Activated T-cell treated with anti-CD3 and anti-CD28 coated beads for 4 hours (primary cell): ENCODE measurements at regions not wholly inside any gene's neighbourhood (a gene's known extent, or its start where the extent isn't known, plus 50 kb on each side); places are given as distances from the start of the nearest gene placed in this dataset.

ENCODE experiments used
- DNase-seq: peaks from one replicate; pipeline ENCODE4 v3.0.0-alpha.2; 2020

DNA sequence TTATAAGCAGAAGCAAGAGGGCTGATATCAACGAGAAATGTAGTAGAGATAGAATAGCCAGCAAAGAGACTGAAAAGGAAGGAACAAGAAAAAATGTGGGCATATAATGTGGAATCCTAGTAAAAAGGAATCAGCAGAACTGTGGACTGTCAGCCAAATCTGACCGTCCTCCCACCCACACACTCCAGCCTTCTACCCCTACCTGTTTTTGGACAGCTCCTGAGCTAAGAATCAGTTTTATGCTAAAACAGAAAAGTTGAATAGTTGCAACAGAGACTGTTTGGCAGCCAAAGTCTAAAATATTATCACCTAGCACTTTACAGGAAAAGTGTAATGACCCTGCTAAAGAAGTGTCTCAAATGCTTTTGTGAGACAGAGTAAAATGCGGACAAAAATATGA is 533.3 kb upstream of the CXADR start:
- DNase-seq = no peak

DNA sequence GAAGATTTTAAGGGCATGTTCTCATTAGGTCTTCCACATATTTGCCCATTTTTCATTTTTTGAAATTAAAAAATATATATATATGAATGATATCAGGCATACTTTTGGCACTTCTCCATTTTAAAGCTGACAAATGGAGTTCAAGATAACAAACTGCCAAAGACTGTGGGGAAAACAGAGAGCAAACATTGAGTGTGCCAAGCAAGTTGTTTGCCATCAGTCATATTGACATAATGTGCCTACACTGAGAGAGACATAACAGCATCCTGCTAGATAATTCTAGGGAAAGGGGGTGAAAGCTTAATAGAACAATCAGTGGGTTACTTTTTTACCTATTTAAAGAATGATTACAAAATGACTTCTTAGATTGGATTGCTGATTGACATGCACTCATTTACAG is 529.4 kb upstream of the CXADR start:
- no peak for DNase-seq

DNA sequence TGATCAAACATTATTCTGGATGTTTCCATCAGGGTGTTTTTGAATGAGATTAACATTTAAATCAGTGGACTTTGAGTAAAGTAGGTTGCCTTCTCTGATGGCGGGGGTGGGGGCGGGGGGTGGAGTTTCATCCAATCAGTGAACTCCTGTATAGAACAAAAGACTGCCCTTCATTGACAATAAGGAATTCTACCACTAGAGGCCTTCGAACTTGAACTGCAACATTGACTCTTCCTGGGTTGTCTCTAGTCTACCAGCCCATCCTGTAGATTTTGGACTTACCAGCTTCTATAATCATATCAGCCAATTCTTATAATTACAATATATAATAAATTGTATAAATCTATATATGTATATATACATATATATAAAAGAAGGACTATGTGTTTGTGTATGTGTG is 520.4 kb upstream of the CXADR start:
- DNase-seq = no peak

DNA sequence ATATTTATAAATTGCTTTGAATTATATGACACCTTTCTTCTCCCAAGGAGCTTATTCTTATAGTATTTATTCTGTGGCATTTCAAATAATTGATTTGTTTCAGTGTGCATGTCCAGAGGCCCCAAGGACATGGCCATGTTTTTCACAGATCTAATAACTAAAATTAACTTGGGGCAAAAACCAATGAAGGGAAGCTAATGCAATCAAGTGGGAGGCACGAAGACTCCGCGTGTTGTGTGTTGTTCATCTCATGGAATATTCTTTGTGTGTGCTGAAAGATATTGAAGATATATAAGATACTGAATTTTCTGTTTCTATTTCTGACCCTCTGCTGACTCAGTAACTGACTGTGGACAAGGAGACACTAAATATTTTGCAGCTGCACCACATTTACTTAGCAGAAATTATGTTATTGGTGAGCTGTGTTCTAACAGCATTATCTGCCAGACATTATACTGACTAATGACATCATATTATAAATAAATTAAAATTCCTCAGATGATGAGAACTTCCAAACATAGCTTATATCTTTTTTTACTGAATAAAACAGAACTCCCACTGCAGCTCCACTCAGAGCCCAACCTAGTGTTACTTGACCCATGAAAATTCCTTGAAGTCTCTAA is 519.3 kb upstream of the CXADR start:
- no peak for DNase-seq

DNA sequence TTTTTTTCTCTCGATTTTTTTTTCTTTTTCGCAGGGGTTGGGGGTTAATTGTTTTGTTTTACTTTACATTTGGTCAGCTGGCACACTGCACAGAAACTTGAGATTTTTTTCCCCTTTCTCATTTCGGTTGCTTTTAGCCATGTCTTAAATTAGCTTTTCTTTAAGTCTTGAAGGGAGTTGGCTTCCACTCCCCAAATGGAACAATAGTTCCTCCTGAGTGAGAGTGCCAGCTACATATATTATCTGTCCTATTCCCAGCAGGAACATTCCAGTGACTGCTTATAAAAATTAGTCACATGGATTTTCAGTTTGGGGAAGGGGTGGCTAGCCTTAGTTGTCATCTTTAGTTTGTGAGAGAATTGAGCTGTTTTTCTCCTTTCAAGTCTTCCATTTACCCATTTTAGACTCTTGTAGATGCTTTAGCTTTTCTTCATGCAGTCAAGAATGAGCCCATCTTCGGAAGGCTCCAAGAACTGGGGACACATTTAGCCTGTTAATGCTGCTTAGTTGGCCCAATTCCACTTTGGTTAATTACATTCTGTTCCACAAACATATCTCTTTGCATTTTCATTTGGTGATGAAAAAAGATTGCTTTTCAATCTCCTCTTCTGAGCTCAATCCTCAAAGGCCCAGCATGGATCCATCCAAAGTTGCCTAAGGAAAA is 510.1 kb upstream of the CXADR start:
- DNase-seq = no peak

DNA sequence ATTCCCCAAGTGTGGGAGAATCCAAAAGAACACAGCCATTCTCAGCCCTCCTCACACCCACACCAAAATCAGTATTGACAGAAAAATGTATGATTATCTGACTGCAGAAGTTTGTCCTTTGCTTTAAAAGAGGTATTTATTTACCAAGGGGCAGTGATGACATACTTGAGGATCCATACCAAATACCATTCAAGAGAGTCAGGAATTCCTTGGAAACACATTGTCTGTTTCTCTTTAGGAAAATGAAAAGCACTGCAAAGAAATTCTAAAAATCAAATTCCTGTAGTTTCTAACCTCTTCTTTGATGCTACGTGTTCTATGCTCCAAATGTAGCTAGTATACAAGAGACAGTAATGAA is 509.6 kb upstream of the CXADR start:
- no peak for DNase-seq

DNA sequence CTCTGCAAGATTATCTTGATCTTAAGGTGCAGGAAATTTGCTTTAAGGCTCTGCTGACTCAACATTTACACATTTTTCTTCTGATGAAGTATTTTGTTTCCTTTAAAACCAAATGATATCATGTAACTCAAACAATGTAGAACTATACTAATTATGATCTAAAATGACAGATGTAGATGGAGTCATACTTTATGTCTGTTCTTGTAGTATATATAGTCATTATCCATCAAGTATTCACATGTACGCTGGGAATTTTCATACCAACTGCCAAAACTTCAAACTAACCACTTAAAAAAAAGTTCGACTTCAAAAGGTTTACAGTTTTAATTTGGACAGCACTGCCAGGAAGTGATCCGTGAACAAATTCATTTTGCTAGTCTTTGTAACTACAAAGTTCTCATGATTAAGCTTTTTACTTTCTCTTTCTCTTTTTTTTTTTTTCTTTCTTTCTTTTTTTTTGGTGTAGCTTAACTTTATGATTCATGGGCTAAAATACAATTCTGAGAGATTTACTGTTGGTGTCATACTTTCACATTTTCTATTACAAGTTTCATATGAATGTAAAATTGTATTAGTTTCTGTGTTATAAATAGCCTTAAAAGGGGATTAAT is 509.0 kb upstream of the CXADR start:
- no peak for DNase-seq

DNA sequence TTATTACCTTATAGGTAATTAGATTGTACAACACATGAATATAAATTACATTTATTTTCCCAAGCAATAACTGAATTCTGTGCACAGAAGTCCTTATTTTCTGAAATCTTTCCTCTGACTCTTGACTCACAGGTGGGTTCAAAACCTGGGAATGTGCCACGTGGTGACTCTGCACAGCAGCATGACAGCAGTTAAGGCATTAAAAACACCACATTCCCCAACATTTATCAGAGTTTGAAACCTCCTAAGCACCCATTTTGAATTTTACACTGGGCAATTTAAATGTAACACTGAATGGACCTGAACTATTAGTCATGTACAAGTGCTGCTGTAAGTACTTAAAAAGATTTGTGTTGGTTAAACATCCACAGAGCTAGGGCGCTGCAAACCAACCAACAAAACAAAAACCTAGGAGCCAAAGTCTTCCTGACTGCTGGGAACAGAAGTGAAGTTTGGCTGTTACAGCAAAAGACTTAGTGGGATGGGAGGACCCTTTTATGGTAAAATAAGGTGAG is 480.6 kb upstream of the CXADR start:
- no peak for DNase-seq

DNA sequence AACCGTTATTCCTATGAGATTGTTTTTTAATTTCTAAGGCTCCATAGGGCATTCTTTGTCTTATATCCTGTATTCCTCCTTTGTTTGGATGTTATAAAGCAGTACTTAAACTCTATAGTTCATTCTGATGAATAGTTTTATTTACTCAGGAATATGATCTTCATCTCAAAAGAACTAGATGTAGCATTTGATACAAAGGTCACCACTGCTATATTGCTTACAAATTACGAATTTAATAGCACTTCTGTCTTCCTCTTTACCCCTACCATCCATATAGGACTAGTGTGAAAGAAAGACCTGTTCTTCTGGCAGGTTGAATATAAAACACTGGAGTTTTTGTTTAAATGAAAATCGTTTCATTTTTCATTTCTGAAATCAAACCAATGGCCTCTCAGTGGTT is 468.1 kb upstream of the CXADR start:
- no peak for DNase-seq

DNA sequence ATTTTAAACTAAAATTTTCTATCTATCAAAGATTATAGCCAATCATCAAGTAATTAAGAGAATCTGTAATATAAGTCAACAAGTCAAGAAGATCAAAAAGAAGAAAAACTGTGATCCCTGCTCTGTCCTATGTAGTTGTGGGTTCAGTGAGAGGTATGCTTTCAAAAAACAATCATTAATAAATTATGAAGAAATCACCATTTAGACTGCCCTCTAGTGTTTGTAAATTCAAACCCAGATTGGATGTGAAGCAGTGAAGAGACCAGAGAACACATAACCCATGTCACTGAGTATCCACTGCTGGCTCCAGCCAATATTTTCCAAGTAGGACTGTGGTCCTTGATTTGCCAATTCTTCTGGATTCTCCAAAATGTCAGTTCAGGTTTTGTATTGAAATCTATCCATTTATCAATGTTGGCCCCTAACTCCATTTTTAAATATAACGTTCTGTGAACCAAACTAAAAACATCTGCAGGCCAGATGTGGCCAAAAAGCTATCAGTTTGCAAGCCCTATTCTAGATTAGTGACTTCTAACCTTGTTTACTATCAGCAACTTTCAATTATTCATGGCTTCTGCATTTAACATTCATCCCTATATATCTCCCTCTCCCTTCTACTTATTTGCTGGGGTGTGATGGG is 467.5 kb upstream of the CXADR start:
- DNase-seq = no peak

DNA sequence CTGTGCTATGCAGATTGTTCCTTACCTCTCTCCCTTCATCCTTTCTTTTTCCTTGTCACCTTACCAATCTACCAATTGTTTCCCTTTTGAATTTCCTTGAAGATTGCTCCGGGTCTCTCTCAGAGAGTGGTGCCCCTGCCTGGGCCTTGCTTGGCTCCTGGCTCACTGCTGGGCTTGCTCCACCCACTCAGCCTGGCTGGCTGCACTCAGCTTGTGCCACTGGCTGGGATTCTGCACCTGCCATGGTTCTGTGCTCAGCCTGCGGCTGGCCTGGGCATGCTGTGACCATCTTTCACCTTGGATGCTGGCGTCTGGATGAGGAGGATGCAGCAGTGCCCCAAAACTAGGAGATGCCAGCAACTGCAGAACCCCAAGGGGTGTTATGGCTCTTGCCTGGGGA is 463.9 kb upstream of the CXADR start:
- DNase-seq = no peak

DNA sequence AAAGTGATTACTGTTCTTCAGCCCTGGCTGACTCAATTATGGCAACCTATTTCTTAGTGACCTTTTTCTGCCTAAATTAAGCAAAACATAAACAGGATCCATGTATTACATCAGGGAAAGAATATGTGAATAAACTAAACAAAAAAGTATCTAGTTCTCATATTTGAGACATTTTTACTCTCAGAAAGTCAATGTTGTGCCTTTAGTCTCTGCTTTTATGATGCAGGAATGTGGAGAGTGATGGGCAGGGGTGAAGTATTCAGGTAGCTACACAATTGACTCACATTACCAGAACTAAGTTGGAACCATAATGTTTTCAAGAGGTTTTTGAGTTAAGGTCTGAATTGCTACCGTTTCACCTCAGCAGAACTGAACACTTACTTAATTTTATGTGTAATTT is 462.7 kb upstream of the CXADR start:
- no peak for DNase-seq

DNA sequence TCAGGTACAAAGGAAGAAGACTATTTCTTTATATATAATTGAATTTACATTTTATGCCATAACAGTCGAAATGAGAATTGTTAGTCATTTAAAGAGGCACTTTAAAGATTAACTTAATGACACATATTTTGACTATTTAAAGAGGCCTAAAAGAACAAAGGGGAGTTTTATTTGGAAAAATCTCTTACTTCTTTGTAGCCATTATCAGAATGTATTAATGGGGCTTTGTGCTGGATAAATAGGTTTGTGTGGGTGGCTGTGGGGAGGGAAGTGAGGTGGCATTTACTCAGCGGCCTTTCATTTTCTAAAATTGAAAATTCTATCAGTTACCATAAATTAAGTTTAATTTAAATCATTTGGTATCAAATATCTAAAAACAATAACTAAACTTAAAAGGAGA is 462.2 kb upstream of the CXADR start:
- DNase-seq = no peak

DNA sequence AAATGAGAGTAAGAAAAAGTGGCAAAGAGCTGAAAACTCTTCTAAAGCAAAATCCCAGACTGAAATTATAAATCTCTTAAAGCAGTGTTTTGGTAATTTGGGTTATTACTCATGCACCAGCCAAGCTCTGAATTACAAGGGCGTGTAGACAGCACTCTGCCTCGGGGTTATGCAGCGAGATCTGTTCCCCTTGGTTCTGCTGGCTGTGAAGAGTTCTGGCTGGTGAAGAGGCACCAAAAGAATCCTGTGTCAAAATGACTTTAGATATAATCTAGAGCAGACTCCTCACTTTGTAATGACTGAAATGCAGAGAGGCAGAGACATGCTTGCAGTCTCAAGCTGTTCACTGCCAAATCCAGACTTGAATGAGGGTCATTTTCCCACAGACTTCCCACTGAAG is 461.8 kb upstream of the CXADR start:
- no peak for DNase-seq

DNA sequence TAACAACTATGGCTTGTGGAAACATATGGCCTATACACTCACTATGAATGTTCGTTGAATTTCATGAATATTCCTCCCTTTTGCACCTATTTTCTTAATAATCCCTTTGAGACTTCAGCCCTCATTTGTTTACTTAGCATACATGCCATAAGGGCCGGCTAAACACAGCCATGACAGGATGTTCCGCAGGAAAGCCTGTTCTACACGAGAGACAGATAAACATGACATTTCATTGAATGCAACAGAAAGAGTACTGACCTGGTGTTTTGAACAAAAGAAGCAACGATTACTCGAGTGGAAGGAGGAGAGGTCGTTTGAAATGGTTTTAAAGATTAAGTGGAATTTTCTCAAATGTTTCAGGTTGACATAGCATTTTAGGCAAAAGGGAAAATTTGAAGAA is 459.5 kb upstream of the CXADR start:
- no peak for DNase-seq

DNA sequence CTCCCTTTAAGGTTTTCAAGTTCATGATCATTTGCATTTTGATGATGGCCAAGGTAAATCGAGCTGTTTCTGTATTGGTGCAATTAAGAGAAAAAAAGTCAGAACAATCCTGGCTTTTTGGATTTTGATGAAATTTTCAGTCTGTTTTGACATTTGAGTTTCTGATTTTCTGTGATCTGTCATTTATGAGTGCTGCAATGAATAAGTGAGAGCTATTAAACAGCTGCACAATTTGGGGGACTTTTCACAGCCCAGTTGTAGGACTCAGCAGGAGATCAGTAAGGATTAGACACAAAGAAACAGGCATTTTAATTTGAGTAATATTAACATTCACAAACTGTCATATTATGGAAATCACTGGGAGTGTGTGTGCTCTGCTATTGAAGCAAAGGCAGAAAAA is 452.9 kb upstream of the CXADR start:
- DNase-seq = no peak

DNA sequence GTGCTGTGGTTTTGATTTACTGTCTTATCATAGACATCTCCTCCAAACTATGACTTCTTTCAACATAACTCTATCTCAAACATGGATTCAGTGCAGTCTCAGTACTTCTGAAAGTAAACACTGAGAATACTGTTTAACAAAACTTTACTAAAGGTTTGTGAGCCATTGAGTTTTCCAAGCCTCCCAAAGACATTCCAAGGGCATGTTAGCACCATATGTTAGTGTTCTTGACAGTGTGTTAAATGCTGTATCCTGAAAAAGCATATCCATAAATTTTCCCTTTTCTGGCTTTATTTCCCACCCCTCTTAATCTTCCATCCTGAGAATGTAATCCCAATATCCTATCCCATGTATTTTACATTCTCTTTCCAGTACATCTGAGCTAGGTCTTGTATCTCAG is 446.8 kb upstream of the CXADR start:
- no peak for DNase-seq

DNA sequence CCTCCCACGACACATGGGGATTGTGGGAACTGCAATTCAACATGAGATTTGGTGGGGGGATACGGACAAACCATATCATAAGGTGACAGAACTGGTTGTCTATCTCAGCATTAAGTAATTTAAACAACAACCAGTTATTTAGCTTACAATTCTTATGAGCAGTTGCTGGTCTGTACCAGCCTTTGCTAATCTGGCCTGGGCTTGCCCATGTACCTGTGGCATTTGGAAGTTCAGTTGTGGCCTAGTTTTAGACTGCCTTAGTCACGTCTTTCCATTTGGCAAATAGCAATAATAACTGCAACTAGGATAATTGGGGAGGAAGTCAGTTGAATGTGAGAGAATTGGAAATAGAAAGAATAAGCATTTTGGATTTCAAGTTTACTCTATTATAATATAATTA is 441.8 kb upstream of the CXADR start:
- DNase-seq = no peak

DNA sequence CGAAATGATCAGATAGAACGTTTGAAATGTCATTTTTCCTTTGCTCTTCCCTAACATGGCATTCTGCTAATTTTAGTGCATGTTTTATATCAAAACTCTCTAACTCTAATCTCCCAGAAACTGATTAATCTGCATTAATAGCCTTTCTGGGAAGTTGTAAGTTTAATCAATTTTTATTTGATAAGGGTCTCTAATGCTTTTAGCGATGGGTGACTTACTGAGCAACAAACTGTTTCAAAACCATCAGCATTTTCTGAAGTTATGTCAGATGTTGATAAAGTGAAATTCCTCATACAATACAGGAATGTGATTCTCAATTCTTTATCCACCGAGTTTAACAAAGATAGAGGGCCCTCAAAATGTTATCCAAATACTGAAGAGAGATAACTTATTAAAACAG is 431.6 kb upstream of the CXADR start:
- DNase-seq = no peak

DNA sequence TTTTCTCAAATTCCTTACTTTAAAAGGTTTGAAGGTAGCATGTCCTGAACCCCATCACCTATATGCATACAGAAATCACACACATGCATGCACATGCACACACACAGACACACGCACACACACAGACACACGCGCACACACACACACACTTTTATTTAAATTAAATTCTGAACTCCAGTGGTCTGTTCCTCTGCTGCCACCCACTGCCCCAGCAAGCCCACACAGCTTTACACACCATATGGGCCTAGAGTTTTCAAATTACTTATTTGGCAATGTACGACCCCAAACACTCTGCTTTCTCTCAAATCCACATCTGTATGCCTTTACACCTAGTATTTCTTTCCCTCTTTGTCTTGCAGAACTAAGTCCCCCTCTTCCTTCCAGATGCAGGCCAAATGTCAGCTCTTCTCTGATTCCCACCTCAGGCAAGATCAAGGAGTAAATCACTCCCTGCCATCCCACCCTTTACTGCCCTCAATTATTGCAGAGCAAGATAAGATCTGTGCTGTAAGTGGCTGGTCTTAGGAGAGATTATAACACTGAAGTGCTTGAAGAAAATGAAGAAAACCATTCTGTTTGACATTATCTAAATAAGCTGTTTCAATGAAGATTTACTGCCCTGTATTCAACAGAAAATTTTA is 429.9 kb upstream of the CXADR start:
- DNase-seq = no peak

DNA sequence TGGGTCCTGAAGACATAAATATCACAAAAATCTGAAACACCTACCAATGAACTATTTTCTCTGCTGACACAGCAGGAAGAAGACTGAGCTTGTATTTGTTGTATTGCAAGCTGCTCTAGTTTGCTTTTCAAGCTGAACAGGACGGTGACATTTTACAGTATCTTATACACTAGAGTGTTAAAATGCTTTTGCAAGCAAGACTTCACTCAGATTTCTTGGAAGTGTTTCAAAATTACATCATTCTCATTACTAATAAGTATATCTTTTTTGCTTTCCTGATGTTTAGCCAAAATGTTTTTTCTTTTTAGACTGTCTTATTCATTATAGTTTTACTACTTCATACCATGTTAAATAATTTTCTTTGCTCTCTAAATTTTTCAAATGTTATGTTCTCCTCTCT is 427.1 kb upstream of the CXADR start:
- DNase-seq = no peak

DNA sequence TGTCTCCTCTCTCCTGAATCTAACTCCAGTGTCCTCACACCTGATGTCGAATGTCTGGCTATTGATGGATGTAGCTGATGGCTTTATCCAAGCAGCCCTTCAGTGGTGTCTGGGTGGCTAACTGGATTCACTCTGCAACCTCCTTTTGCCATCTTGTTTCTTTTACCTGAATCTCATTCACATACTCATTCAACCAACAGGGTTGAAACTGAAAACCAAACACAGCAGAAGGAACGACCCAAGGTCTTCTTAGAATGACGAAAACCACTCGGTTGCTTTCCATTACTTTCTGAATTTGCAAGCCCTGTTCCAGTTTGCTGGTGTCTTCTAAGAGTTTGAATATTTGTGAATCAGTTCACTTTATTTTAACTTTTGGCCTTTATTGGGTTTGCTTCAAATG is 424.3 kb upstream of the CXADR start:
- DNase-seq = no peak

DNA sequence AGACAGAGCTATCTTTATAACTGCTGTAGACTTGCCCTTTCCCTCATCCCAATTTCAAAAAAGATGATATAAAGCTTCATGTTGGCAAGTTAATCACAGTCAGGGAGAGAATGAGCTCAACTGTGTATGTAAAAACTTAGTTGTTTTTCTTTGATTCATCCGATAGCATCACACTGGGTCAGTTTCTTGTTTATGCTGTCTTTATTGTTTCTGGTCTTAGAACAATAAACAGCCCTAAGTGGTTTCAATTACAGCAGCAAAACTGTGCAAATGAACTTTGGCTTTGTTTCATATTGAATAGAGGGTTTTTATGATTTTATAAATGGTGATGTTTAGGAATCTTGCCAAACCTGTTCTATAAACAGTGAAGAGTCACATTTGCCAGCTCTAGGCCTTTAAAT is 423.8 kb upstream of the CXADR start:
- DNase-seq = no peak

DNA sequence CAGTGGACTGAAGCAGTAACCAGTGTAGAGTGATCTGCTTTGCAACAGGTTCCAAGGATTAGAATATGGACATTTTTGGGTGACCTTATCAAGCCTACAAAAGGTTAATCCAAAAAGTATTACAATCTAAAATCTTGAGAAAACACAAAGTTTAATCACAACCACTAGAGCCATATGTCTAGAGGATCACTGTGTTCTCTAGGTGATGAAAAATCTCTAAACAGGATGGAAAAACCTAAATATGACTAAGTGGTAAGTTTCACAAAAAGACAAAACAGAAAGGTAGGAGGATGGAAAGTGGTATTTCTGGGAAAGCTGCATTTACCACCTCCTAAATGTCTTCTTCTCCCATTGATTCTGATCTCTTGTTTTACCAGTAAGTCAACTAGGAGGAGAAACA is 411.1 kb upstream of the CXADR start:
- no peak for DNase-seq
